ENCODE measurements at regions not wholly inside any gene's neighbourhood (a gene's known extent, or its start where the extent isn't known, plus 50 kb on each side); places are given as distances from the start of the nearest gene placed in this dataset.

GRCh38 chr18:11309172-11309571, 159.8 kb upstream of the PIEZO2 start:
- DNase-seq = no peak

GRCh38 chr18:11308499-11308898, 159.1 kb upstream of the PIEZO2 start:
- no peak for DNase-seq

- no peak for DNase-seq
Measured at GRCh38 chr18:11307716-11308115, 158.3 kb upstream of the PIEZO2 start.

DNA sequence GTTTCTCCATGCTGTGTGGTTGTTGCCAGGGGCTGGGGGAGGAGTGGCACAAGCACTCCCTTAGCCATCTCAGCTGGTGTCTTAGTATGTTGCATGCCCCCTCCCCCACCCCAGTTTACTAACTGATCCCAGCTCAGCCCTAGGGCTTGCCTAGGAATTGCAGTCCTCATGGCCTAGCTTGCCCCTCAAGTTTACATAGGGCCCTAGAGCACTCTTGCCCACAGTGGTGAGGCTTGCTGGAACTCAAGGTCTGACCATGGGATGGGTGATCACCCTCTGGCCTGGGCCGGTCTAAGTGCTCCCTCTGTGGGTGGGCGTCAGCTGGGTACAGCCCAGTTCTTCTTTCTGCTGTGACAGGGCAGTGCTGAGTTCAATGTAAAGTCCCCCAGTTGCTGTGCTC, 156.1 kb upstream of the PIEZO2 start:
- no peak for DNase-seq

GRCh38 chr18:11304928-11305327, 155.6 kb upstream of the PIEZO2 start:
- DNase-seq = no peak

DNA sequence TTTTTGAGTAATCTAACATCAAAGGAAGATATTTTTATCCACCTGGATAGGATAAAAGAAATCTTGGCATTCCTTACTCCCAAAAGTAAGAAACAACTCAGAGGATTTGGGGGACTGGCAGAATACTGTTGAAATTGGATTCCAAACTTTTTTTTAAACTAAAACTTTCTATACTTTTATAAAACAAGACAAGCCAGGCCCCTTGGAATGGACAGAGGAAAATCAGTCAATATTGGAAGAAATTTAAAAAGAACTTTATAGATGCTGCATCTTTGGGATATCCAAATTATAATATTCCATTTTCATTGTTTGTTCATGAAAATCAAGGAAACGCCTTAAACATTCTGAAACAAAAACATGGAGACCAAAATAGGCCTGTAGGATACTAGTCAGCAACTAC, 147.6 kb upstream of the PIEZO2 start:
- no peak for DNase-seq

GRCh38 chr18:11293794-11294193, 144.4 kb upstream of the PIEZO2 start:
- DNase-seq = no peak

GRCh38 chr18:11290786-11291185, 141.4 kb upstream of the PIEZO2 start:
- DNase-seq = no peak

- DNase-seq = no peak
Measured at GRCh38 chr18:11289248-11289647, 139.9 kb upstream of the PIEZO2 start.

- no peak for DNase-seq
Measured at GRCh38 chr18:11288401-11288800, 139.0 kb upstream of the PIEZO2 start.

DNA sequence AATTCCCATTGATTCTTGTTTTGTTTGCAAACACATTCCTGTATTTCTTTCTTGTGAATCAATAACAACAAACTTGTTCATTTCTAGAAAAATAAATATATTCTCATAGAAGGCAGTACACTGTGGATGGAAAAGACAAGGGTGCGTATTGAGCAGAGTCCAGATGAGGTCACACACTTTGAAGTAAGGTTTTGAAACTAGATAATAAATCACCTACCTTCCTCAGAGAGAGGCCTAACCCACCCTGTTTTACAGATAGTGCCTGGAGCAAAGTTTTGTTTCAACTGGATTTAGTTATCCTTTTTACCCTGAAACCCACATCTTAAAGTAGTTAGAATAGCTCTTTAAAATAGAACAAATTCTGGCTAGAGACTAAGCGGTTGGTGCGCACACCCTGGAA, 137.1 kb upstream of the PIEZO2 start:
- DNase-seq = no peak

GRCh38 chr18:11284811-11285210, 135.4 kb upstream of the PIEZO2 start:
- no peak for DNase-seq

GRCh38 chr18:11284349-11284748, 135.0 kb upstream of the PIEZO2 start:
- no peak for DNase-seq

GRCh38 chr18:11283479-11284161, 134.3 kb upstream of the PIEZO2 start:
- DNase-seq = no peak

DNA sequence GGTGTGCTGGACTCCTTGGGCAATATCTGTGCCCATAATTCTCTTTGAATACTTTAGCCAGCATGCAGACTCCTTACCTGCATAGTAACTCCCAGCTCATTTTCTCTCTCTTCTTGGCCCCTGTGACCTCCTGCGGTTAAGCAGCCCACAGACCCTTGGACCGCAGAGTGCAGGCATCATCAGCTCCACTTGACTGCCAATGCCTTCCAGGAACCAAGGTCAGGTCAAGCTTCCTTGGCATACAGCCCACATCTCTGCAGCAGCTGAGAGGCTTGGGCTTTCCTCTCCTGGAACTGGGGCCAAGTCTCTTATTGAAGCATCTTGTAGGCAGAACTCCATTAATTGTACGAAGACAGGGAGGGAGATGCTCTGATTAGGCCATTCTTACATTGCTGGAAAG, 130.1 kb upstream of the PIEZO2 start:
- DNase-seq = no peak

DNA sequence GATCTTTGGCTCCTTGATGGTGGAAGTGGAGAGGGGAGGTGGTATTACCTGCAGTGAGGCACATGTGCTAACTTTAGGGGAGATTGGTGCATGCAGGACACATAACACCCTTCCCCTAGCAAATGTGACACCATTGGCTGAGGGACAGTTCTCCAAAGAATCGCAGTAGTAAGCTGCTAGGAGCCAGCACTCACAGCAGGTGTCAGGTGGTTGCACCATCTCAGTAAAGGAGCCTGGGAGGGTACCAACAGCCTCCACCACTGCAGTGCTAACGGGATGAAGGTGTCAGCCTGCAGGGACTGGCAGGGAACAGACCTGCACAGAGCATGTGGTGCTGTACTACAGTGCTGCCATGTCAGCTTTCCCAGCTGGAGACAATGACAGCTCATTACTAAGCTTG, 127.3 kb upstream of the PIEZO2 start:
- no peak for DNase-seq

GRCh38 chr18:11274144-11274794, 124.9 kb upstream of the PIEZO2 start:
- DNase-seq = no peak

DNA sequence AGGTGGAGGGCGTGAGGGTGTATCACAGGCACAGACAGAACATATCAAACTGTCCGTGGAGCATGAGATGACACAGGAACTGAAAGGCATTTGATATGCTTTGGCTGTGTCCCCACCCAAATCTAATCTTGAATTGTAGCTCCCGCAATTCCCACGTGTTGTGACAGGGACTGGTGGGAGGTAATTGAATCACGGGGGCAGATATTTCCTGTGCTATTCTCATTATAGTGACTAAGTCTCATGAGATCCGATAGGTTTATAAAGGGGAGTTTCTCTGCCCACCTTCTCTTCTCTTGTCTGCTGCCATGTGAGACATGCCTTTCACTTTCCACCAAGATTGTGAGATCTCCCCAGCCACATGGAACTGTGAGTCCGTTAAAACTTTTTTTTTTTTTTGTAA, 123.1 kb upstream of the PIEZO2 start:
- no peak for DNase-seq

- no peak for DNase-seq
Measured at GRCh38 chr18:11271954-11272353, 122.6 kb upstream of the PIEZO2 start.

DNA sequence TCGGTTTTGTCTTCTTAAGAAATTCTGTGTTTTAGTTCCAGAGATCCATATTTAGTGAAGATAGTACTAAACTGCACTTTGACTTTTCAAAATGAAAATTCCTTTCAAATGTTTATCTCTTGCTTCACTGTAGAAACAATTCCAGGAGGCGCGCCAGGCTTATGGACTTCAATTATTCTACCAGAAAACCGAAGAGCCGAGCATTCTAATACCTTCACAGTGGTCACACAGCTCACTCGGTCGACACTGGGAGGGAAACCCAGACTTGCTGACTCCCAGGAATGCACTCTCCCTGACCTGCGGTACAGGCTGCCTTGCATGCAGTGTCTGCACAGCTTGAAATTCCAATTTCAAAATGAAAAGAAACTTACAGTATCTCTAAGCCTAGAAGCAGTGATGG, 119.9 kb upstream of the PIEZO2 start:
- DNase-seq = no peak

GRCh38 chr18:11268741-11269233, 119.4 kb upstream of the PIEZO2 start:
- DNase-seq = no peak

DNA sequence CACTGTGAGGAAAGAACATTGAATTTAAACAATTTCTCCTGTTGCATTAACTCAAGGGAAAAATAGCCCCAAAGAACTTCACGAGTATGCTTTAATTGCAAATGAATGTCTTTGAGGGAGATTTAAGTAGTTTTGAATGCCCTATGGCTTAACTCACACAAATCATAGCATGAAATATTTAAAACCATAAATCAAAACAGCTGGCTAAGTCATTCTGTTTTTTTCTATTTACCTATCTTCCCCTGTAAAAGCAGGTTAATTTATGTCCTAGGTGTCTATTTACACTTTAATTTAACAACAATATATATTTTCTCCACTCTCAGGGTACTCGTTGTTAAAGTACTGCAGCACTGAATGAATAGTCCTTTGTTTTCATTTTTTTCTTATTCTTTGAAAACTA, 118.8 kb upstream of the PIEZO2 start:
- no peak for DNase-seq

- DNase-seq = no peak
Measured at GRCh38 chr18:11266781-11267480, 117.6 kb upstream of the PIEZO2 start.

- DNase-seq = no peak
Measured at GRCh38 chr18:11261486-11261885, 112.1 kb upstream of the PIEZO2 start.
